Peyer's patch (tissue), 4 donors: ENCODE measurements at regions not wholly inside any gene's neighbourhood (a gene's known extent, or its start where the extent isn't known, plus 50 kb on each side); places are given as distances from the start of the nearest gene placed in this dataset.

Experiments used
- POLR2A ChIP-seq, 2 donors: fragments of 450-650 bp; IDR thresholded peaks; one replicate each; pipeline ENCODE4 v1.5.1; 2017; ENCODE audit warnings: antibody characterized with exemption in 2 of 2, mild to moderate bottlenecking in 2 of 2, moderate library complexity in 2 of 2
- TF ChIP-seq, protein P1 (sequence below), 6 experiments: fragments of 450-650 bp in 4 of 6; fragments of 200-600 bp in 2 of 6; sonication (generic) in 1 of 6; IDR thresholded peaks; one replicate each; pipeline ENCODE4 v1.5.1; 2017 to 2019; ENCODE audit warnings: antibody characterized with exemption in 6 of 6, mild to moderate bottlenecking in 3 of 6, moderate library complexity in 1 of 6

DNA sequence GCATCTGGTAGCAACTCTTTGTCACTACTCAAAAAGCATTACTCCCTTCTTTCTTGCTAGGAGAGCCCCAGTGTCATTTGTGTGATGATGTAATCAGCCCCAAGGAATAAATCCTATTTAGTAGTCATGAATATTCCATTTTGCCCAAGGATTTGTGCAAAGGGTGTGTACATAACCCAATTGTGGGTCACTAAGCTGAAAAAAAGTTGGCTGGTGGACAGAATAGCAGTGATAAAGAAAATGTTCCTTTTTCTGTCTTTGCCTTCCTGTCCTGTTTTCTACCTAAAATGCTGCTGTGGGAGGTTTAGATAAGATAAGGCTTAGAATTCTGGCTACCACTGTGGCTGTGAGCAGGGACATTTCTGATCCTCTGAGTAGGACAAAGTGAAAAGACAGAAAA lies 223.1 kb upstream of the ITGA1 start:
- TF ChIP-seq, protein P1, sequence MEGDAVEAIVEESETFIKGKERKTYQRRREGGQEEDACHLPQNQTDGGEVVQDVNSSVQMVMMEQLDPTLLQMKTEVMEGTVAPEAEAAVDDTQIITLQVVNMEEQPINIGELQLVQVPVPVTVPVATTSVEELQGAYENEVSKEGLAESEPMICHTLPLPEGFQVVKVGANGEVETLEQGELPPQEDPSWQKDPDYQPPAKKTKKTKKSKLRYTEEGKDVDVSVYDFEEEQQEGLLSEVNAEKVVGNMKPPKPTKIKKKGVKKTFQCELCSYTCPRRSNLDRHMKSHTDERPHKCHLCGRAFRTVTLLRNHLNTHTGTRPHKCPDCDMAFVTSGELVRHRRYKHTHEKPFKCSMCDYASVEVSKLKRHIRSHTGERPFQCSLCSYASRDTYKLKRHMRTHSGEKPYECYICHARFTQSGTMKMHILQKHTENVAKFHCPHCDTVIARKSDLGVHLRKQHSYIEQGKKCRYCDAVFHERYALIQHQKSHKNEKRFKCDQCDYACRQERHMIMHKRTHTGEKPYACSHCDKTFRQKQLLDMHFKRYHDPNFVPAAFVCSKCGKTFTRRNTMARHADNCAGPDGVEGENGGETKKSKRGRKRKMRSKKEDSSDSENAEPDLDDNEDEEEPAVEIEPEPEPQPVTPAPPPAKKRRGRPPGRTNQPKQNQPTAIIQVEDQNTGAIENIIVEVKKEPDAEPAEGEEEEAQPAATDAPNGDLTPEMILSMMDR (IDR thresholded peaks at IDR 0.05): no peak
- no peak for TF ChIP-seq POLR2A (IDR thresholded peaks at IDR 0.05)
